Neural progenitor cell (in vitro differentiated cells): ENCODE measurements at regions not wholly inside any gene's neighbourhood (a gene's known extent, or its start where the extent isn't known, plus 50 kb on each side); places are given as distances from the start of the nearest gene placed in this dataset.

Experiments
- EZH2 ChIP-seq: fragments of 200-600 bp; sonication (generic); IDR thresholded peaks from 2 replicates; pipeline ENCODE4 v1.6.1; 2017; ENCODE audit warnings: antibody characterized with exemption, mild to moderate bottlenecking, moderate library complexity
- EZH2phosphoT487 ChIP-seq: fragments of 200-600 bp; sonication (generic); IDR thresholded peaks from 2 replicates; pipeline ENCODE4 v1.6.1; 2017; ENCODE audit warnings: antibody characterized with exemption
- TF ChIP-seq, protein P1 (sequence below): fragments of 200-600 bp; sonication (generic); IDR thresholded peaks from 2 replicates; pipeline ENCODE4 v1.5.1; 2017; ENCODE audit warnings: antibody characterized with exemption, mild to moderate bottlenecking

GRCh38 chrX:38999967-39000745 lies 198.9 kb downstream of the MID1IP1 start:
- TF ChIP-seq, protein P1, sequence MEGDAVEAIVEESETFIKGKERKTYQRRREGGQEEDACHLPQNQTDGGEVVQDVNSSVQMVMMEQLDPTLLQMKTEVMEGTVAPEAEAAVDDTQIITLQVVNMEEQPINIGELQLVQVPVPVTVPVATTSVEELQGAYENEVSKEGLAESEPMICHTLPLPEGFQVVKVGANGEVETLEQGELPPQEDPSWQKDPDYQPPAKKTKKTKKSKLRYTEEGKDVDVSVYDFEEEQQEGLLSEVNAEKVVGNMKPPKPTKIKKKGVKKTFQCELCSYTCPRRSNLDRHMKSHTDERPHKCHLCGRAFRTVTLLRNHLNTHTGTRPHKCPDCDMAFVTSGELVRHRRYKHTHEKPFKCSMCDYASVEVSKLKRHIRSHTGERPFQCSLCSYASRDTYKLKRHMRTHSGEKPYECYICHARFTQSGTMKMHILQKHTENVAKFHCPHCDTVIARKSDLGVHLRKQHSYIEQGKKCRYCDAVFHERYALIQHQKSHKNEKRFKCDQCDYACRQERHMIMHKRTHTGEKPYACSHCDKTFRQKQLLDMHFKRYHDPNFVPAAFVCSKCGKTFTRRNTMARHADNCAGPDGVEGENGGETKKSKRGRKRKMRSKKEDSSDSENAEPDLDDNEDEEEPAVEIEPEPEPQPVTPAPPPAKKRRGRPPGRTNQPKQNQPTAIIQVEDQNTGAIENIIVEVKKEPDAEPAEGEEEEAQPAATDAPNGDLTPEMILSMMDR = no peak
- no peak for TF ChIP-seq EZH2
- no peak for TF ChIP-seq EZH2phosphoT487
